Astrocyte (in vitro differentiated cells and primary cell): ENCODE measurements at regions not wholly inside any gene's neighbourhood (a gene's known extent, or its start where the extent isn't known, plus 50 kb on each side); places are given as distances from the start of the nearest gene placed in this dataset.

Source experiments
- CTCF ChIP-seq: IDR thresholded peaks from 2 replicates; pipeline ENCODE4 v1.5.1; 2011; ENCODE audit warnings: low read depth, mild to moderate bottlenecking, inconsistent platforms, low read length, moderate library complexity; ENCODE audit not compliant: insufficient read depth
- EZH2 ChIP-seq: IDR thresholded peaks from 2 replicates; pipeline ENCODE4 v1.6.1; 2012; ENCODE audit warnings: mild to moderate bottlenecking, low read length, inconsistent platforms; ENCODE audit not compliant: insufficient read depth

DNA sequence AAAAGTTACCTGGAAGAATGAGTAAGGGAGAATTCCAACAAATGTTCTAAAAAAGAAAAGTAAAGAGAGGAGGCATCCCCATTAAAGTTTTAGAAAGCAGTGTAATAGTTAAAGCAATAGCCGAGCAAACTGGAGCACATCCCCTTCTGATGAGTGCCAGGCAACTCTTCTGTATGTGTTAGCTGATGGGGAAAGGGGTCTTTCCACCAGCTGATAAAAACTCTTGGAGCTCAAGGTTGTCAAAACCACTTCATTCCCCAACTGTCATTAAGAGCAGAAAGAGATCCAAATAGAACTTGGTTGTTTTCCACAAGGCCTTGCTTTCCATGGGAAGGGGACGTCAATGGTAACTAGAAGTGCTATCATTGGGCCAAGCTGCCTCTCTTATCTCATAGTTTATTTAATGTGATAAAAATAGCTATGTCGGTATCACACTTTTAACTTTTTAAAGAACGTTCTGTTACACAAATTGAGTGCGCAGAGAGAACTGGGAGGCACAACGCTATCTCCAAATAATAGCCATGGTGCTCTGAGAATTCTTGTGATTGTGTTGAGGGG is 116.9 kb downstream of the POLR2M start:
- TF ChIP-seq CTCF (no peak), EZH2 (no peak)
